Liver (tissue), 8 donors: ENCODE measurements at regions not wholly inside any gene's neighbourhood (a gene's known extent, or its start where the extent isn't known, plus 50 kb on each side); places are given as distances from the start of the nearest gene placed in this dataset.

ENCODE experiments used
- DNase-seq: peaks from one replicate; pipeline ENCODE4 v3.0.0-alpha.2; 2017; ENCODE audit warnings: low spot score
- H3K27ac ChIP-seq, 2 donors: one replicate each; pipeline ENCODE4 v1.7.0; 2013; ENCODE audit warnings: inconsistent platforms in 2 of 2, low read length in 2 of 2, control low read depth in 1 of 2, low read depth in 1 of 2, mild to moderate bottlenecking in 1 of 2
- H3K27me3 ChIP-seq, 4 donors: one replicate each; pipeline versions ENCODE4 v1.6.1 to v1.7.0; 2013; ENCODE audit warnings: low read length in 3 of 4, inconsistent platforms in 1 of 4, mild to moderate bottlenecking in 1 of 4, moderate library complexity in 1 of 4; ENCODE audit not compliant: control insufficient read depth in 4 of 4, insufficient read depth in 4 of 4
- H3K36me3 ChIP-seq, 4 donors: one replicate each; pipeline versions ENCODE4 v1.6.1 to v1.7.0; 2013; ENCODE audit warnings: low read length in 3 of 4, mild to moderate bottlenecking in 3 of 4, low read depth in 1 of 4, moderate library complexity in 1 of 4; ENCODE audit not compliant: control insufficient read depth in 4 of 4, insufficient read depth in 3 of 4
- H3K4me1 ChIP-seq, 4 donors: one replicate each; pipeline versions ENCODE4 v1.6.1 to v1.7.0; 2013; ENCODE audit warnings: low read length in 3 of 4, mild to moderate bottlenecking in 3 of 4, moderate library complexity in 1 of 4; ENCODE audit not compliant: control insufficient read depth in 4 of 4, insufficient read depth in 4 of 4
- H3K4me3 ChIP-seq, 3 donors: one replicate each; pipeline versions ENCODE4 v1.6.1 to v1.7.0; 2013; ENCODE audit warnings: low read length in 3 of 3, control low read depth in 1 of 3, low read depth in 1 of 3, mild to moderate bottlenecking in 1 of 3
- H3K9ac ChIP-seq, 2 donors: one replicate each; pipeline ENCODE4 v1.7.0; 2013; ENCODE audit warnings: low read length in 2 of 2, mild to moderate bottlenecking in 2 of 2, moderate library complexity in 2 of 2, control low read depth in 1 of 2, low read depth in 1 of 2
- H3K9me3 ChIP-seq, 4 donors: one replicate each; pipeline versions ENCODE4 v1.6.1 to v1.7.0; 2013; ENCODE audit warnings: low read length in 3 of 4; ENCODE audit not compliant: control insufficient read depth in 4 of 4
- EGR1 ChIP-seq, 2 donors: IDR thresholded peaks; 2 replicates each; pipeline ENCODE4 v1.6.1; 2016 to 2018; ENCODE audit warnings: antibody characterized with exemption in 2 of 2, low read depth in 2 of 2
- FOXA1 ChIP-seq: IDR thresholded peaks from 2 replicates; pipeline ENCODE4 v1.6.1; 2016; ENCODE audit warnings: antibody characterized with exemption
- FOXA2 ChIP-seq: IDR thresholded peaks from 2 replicates; pipeline ENCODE4 v1.6.1; 2016; ENCODE audit warnings: antibody characterized with exemption
- GABPA ChIP-seq, 2 donors: IDR thresholded peaks in 1 of 2; conservative IDR thresholded peaks in 1 of 2; 2 replicates each; pipeline ENCODE4 v1.6.1; 2016; ENCODE audit warnings: antibody characterized with exemption in 2 of 2, mild to moderate bottlenecking in 1 of 2, moderate library complexity in 1 of 2
- HNF4A ChIP-seq, 2 donors: conservative IDR thresholded peaks; 2 replicates each; pipeline ENCODE4 v1.6.1; 2016; ENCODE audit warnings: antibody characterized with exemption in 2 of 2, mild to moderate bottlenecking in 2 of 2
- HNF4G ChIP-seq: IDR thresholded peaks from 2 replicates; pipeline ENCODE4 v1.6.1; 2016; ENCODE audit warnings: antibody characterized with exemption
- JUND ChIP-seq, 2 donors: IDR thresholded peaks; 2 replicates each; pipeline ENCODE4 v1.6.1; 2016; ENCODE audit warnings: antibody characterized with exemption in 2 of 2
- NR2F2 ChIP-seq: IDR thresholded peaks from 2 replicates; pipeline ENCODE4 v1.6.1; 2016; ENCODE audit warnings: antibody characterized with exemption
- RAD21 ChIP-seq, 2 donors: IDR thresholded peaks; 2 replicates each; pipeline ENCODE4 v1.6.1; 2016; ENCODE audit warnings: antibody characterized with exemption in 2 of 2, mild to moderate bottlenecking in 2 of 2
- RXRA ChIP-seq, 2 donors: IDR thresholded peaks; 2 replicates each; pipeline ENCODE4 v1.6.1; 2017 to 2018; ENCODE audit warnings: antibody characterized with exemption in 2 of 2, mild to moderate bottlenecking in 1 of 2
- TAF1 ChIP-seq: conservative IDR thresholded peaks from 2 replicates; pipeline ENCODE4 v1.6.1; 2016; ENCODE audit warnings: antibody characterized with exemption, mild to moderate bottlenecking
- YY1 ChIP-seq: IDR thresholded peaks from 2 replicates; pipeline ENCODE4 v1.6.1; 2016; ENCODE audit warnings: antibody characterized with exemption, mild to moderate bottlenecking
- WGBS: extraction: QIAGEN DNeasy Blood & Tissue Kit; methylation state at CpG from one replicate; pipeline ENCODE4 v1.1.7; 2013; 5-methylcytosine and 5-hydroxymethylcytosine counted together
- TF ChIP-seq, protein P1 (sequence below): IDR thresholded peaks from 2 replicates; pipeline ENCODE4 v1.6.1; 2016; ENCODE audit warnings: antibody characterized with exemption
- TF ChIP-seq, protein P2 (sequence below): IDR thresholded peaks from 2 replicates; pipeline ENCODE4 v1.6.1; 2016; ENCODE audit warnings: antibody characterized with exemption
- TF ChIP-seq, protein P3 (sequence below): fragments of 150-350 bp; IDR thresholded peaks from 2 replicates; pipeline ENCODE4 v1.5.1; 2017; ENCODE audit warnings: improper control_type of control experiment, low read depth, low read length; ENCODE audit not compliant: missing input control
- donor health status: healthy.
- donor health status: healthy.
- donor health status: healthy.
- donor health status: healthy.
- donor health status: healthy.

- no peak overlapping the region for H3K9ac ChIP-seq
- no peaks in the 10 kb centered on the region for H3K9me3 ChIP-seq
- 94% methylated on average over 2 of the region's 2 CpGs for WGBS
- no peaks in the 10 kb centered on the region for H3K36me3 ChIP-seq
- H3K4me3 ChIP-seq: no peak overlapping the region
- H3K27me3 ChIP-seq: no peaks in the 10 kb centered on the region
- TF ChIP-seq FOXA1: no peak
- no peak for DNase-seq
- H3K4me1 ChIP-seq: no peaks in the 10 kb centered on the region
- no peak overlapping the region for H3K27ac ChIP-seq
Observed at GRCh38 chr14:51441001-51441400, 201.0 kb downstream of the TMX1 start.

DNA sequence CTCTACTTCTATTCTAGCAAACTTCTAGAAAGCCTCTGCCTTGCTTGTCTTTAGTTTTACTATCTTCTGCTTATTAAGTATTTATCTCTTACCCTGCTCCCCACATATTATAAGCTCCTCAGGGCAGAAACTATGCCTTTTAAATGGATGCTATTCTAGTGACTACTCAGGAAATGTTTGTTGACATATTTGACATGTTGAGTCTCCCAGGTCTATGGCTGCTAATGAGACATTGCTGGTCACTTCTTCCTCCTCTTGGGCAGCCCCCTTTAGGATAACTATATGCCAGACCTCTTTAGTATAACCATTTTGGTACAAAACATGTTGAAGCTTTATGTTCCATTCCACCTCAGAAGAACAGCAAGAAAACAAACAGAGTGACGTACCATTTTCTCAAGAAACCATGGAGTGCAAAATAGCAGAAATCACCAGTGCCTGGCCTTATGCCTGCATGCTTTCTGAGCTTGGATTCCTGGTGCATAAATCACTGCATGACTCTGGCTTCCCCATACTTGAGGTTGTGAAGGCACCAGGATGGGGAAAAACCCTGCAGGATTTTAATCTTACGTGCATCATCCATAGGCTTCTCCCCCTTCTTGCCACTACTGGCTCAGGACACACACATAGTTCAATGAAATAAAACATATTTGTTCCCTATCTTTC is 202.6 kb downstream of the TMX1 start:
- no peak for DNase-seq
- Histone ChIP-seq H3K27me3 (no peaks in the 10 kb centered on the region), H3K9me3 (no peaks in the 10 kb centered on the region), H3K4me1 (no peaks in the 10 kb centered on the region), H3K27ac (no peak overlapping the region), H3K9ac (no peak overlapping the region), H3K4me3 (no peak overlapping the region), H3K36me3 (no peaks in the 10 kb centered on the region)
- 67% methylated on average over 2 of the region's 2 CpGs for WGBS
- no peak for TF ChIP-seq RAD21 (IDR thresholded peaks at IDR 0.05)
- no peak for TF ChIP-seq NR2F2
- TF ChIP-seq, protein P1, sequence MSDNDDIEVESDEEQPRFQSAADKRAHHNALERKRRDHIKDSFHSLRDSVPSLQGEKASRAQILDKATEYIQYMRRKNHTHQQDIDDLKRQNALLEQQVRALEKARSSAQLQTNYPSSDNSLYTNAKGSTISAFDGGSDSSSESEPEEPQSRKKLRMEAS: no peak
- TF ChIP-seq, protein P2, sequence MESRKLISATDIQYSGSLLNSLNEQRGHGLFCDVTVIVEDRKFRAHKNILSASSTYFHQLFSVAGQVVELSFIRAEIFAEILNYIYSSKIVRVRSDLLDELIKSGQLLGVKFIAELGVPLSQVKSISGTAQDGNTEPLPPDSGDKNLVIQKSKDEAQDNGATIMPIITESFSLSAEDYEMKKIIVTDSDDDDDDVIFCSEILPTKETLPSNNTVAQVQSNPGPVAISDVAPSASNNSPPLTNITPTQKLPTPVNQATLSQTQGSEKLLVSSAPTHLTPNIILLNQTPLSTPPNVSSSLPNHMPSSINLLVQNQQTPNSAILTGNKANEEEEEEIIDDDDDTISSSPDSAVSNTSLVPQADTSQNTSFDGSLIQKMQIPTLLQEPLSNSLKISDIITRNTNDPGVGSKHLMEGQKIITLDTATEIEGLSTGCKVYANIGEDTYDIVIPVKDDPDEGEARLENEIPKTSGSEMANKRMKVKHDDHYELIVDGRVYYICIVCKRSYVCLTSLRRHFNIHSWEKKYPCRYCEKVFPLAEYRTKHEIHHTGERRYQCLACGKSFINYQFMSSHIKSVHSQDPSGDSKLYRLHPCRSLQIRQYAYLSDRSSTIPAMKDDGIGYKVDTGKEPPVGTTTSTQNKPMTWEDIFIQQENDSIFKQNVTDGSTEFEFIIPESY: no peak
- TF ChIP-seq HNF4G: no peak
- TF ChIP-seq RXRA (IDR thresholded peaks at IDR 0.05): no peak
- no peak for TF ChIP-seq YY1
- TF ChIP-seq TAF1: no peak
- TF ChIP-seq JUND (IDR thresholded peaks at IDR 0.05): no peak
- no peak for TF ChIP-seq HNF4A (conservative IDR thresholded peaks at IDR 0.05)
- no peak for TF ChIP-seq EGR1 (IDR thresholded peaks at IDR 0.05; ENCODE audit: low read depth in 2 of 2)

DNA sequence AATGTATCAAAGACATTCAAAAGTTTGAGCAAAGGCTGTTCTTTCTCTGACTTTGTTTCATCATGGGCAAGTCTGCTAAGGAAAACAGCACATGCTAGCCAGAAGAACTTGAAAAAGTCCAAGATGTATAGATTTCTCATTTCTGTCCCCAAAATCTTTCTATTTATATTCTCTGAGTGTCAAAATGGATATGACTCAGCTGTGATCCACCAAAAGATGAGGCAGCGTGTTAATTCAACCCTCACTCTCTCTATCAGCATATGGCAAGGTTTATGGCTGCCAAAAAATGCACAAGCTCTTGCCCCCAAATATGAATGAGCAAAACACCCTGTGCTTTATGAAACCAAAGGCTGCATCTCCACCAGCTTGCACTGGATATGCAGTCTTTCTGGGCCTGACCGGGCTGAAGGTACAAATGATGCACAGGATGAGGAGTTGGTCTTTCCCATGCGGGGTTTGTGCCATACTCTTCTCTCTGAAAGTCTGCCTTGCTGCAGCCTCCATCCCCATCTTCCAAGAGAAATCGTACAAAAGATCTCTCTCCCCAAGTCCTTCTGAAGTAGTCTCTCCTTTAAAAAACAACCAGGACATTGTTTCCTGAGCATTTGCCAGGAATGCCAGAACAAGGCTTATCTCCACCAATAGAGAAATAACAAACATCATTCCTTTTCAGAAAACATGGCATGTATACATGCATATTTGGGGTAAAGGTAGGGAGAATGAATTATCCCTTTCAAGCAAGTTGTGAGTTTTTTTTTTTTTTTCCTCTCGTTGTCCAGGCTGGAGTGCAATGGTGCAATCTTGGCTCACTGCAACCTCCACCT is 203.4 kb downstream of the TMX1 start:
- no peak overlapping the region for H3K9ac ChIP-seq
- no peak for DNase-seq

More for the DNA sequence above, 203.4 kb downstream of the TMX1 start:
- H3K27ac ChIP-seq: no peak overlapping the region
- no peaks in the 10 kb centered on the region for H3K36me3 ChIP-seq
- WGBS: 84% methylated on average over 5 of the region's 5 CpGs
- H3K27me3 ChIP-seq: no peaks in the 10 kb centered on the region
- TF ChIP-seq, protein P3, sequence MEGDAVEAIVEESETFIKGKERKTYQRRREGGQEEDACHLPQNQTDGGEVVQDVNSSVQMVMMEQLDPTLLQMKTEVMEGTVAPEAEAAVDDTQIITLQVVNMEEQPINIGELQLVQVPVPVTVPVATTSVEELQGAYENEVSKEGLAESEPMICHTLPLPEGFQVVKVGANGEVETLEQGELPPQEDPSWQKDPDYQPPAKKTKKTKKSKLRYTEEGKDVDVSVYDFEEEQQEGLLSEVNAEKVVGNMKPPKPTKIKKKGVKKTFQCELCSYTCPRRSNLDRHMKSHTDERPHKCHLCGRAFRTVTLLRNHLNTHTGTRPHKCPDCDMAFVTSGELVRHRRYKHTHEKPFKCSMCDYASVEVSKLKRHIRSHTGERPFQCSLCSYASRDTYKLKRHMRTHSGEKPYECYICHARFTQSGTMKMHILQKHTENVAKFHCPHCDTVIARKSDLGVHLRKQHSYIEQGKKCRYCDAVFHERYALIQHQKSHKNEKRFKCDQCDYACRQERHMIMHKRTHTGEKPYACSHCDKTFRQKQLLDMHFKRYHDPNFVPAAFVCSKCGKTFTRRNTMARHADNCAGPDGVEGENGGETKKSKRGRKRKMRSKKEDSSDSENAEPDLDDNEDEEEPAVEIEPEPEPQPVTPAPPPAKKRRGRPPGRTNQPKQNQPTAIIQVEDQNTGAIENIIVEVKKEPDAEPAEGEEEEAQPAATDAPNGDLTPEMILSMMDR: no peak
- TF ChIP-seq FOXA2 (no peak), GABPA (IDR thresholded peaks at IDR 0.05 in 1 of 2, conservative IDR thresholded peaks at IDR 0.05 in 1 of 2) (no peak)
- H3K9me3 ChIP-seq: no peaks in the 10 kb centered on the region
- peaks cover 0 to under 1% (median under 1%) of the 10 kb centered on the region in 4 donors for H3K4me1 ChIP-seq
- H3K4me3 ChIP-seq: no peak overlapping the region
